Stimulated activated CD8-positive, alpha-beta memory T cell treated with anti-CD3 and anti-CD28 coated beads, Interleukin-12 subunit alpha, Interleukin-12 subunit beta, amount 100 ng/mL, for 1 hour (primary cell): ENCODE measurements at regions not wholly inside any gene's neighbourhood (a gene's known extent, or its start where the extent isn't known, plus 50 kb on each side); places are given as distances from the start of the nearest gene placed in this dataset.
"Not testable (repeated sequence)": the region's sequence is repeated elsewhere in the genome, so short reads cannot be mapped to it uniquely, and the experiment has no call there.

Source experiments
- DNase-seq: peaks from one replicate; pipeline ENCODE4 v3.0.0-alpha.2; 2020; ENCODE audit warnings: low read depth

GRCh38 chr5:96133341-96134079, 171.9 kb upstream of the ELL2 start:
- DNase-seq, result no peak

DNA sequence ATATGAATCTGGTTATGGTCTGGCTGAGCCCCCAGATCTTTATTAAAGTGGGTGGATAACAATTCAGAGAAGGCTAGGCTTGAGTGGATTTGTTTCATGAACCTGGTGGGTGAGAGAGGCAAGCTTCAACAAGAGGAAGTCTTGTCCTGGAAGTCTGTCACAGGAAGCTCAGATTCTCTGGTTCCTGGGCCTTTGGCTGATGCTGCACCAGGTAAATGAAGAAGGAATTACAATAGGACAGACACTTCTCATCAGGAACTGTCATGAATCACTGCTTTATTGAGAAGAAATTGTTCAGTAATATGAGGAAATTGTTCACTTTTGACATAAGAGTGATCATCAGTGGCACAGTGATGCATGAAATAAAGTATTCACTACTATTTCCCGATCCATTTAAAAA, 167.6 kb upstream of the ELL2 start:
- no peak for DNase-seq

DNA sequence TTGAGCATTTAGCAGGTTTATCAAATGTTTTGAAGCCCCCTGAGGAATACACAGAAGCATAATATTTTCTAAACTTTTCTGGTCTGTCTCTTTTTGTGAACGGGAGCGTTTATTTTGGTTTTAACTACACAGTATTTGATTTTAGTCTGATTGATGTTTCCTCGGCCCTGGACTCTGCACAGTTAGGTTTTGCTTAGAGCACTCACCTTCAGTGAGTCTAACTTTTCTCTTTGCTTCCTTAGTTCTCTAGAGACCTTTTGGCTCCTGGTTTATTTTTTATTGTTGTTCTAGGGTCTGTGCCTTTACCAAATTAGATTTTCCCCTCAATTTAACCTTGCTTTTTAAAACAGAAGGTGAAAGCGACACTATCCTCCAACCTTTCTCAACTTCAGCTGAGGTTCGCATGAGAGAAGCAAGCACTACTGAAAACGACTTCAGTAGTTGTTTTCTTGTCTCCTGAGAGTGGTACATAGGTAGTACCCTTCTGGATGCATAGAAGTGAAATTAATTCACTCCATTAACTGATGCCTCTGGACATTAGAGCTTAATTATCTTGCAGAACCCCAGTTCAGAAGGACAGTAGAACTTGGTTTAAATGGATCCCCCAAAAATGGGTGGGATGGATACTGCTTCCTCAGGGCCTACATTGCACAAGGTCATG, 166.7 kb upstream of the ELL2 start:
- no peak for DNase-seq

DNA sequence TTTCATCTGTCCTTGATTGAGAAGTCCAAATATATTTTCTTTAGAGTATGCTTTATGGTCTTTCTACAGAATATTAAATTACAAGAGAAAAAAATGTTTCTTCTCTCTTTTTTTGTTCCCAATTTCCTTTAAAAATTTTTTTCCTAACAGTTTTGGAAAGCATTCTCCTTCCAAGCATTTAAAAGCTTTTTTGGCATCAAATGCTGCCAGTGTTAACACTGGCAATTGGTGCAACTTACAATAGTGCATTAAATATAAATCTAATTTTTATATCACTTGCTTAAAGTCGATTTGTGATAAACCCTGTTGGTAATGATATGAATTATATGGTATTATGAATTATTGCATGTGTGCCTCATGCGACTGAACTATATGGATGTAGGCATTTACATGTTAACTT, 165.9 kb upstream of the ELL2 start:
- DNase-seq, result no peak

- no peak for DNase-seq
These were observed 163.7 kb upstream of the ELL2 start for GRCh38 chr5:96125231-96125891.

DNA sequence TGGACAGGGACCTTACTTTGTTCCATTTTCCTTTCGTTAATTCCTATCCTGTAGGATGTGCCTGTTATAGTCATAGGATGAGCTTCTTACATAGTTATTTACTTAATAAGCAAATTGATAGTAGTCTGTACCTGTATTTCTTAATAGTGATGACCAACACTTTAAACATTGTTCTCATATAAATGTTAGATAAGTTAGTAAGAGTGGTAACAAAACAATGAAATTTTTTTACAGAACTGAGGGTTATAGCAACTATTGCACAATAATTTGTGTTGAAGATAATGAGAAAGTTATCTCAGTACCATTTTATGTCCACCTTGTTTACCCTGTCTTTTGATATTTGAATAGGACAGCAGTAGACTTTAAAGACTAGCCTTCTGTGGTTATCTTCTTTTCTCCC, 162.9 kb upstream of the ELL2 start:
- DNase-seq, result no peak

GRCh38 chr5:96123418-96123817, 161.8 kb upstream of the ELL2 start:
- DNase-seq, result no peak

GRCh38 chr5:96121364-96121763, 159.7 kb upstream of the ELL2 start:
- DNase-seq, result no peak

DNA sequence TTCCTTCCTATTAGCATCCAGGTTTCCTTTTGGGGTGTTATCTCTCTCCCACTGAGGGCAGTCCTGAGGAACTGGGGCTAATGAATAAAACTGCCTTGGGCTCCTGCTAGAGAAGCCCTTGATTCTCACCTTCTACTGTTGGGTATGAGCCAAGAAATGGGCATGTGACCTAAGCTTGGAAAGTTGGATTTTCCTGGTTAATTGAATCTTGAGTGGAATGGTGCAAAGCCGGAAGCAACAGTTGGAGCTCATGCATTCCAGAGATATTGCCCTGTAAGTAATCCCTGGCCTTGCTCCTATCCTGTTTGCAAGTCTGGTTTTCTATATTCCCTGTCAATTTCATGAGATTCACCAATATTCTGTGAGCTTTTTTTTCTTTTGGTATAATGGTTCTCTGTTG, 158.5 kb upstream of the ELL2 start:
- no peak for DNase-seq

DNA sequence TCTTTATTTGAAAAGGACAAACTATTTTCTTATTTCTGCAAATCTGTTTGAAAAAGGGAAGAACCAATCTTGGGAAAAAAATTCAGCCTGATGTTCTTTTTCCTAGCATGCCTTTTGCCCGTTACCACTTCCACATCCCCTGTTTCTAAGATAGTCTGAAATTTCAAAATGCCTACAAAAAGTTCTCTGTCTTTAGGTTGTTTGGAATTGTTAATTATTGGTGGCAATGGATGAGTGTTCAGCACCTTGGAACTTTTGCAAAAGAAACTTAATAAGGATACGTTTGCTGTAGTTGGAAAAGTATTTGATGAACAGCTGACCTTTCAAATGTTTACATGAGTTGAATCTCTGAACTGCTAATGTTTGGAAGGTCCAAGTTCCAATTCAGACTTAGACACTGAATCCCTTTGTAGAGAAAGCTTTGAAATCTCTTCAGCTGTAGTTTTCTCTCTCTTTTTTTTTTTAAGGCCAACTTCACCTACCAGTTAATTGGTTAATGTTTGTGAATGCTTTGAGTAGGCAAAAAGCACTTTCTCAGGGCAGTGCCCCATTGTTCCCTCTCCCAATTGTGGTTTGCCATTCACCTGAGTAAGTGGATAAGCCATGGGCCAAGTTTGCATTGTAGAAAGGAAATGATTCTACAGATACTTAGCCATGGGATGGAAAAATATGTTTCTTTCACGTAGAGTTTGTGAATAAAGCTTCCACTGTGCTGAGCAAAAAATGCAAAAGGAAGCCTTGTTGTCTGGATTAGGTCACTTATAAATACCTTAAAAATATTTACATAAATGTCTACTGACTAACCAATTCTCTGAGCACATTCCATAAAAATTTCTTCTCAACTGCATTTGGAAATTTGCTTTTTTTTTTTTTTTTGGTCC, 156.4 kb upstream of the ELL2 start:
- no peak for DNase-seq

- no peak for DNase-seq
These were observed 153.6 kb upstream of the ELL2 start for GRCh38 chr5:96115147-96115807.

DNA sequence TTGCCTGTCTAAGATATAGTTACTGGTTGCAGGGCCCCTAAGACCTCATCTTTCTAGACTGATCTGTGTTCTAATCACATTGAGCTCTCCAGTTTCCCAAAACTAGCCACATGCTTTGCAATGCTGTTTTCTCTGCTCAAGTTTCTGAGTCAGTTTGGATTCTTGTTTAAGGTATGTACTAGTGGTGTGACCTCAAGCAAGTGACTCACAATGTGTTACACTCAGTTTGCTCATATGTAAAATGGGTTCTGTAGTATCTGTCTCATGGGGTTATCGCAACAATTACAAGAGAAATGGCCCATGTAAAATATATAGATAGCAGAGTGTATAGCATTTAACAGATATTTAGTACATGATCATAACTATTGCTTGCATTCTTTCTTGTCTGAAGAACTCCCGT, 153.1 kb upstream of the ELL2 start:
- DNase-seq, result no peak

- no peak for DNase-seq
These were observed 151.7 kb upstream of the ELL2 start for GRCh38 chr5:96113170-96113939.

DNA sequence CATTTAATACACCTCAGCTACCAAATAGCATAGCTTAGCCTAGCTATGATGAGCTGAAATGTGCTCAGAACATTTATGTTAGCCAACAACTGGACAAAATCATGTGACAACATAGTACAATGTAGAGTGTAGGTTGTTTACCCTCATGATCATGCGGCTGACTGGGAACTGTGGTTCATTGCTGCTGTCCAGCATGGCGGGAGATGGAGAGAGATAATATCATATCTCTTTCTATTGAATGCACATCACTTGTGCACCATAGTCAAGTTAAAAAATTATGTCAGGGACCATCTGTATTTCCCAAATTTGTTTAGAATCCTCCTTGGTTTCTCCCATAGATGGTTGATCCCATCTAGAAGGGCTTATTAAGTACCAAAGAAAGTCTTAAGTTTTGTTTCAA, 151.1 kb upstream of the ELL2 start:
- no peak for DNase-seq

DNA sequence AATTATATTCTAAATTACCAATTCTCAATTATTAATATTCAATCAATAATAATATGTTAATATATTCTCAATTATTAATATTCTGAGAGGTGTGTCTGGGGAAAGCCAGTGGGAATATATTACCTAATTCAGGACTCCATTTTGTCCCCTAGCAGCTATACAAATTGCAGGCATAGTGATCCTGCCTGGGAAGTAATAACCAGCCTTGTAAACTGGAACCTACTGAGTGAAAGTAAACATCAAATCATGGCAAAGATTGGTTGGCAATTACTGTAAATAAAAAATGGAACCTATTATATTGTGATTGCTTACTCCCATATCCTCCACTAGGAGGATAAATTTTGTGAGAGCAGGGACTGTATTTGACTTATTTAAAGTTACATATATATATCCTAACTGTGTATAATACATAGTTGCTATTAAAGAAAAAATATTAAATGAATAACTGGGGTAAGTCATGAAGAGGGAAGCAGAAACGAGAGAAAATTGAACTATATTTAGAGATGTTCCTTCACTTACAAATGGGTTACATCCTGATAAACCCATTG, 150.5 kb upstream of the ELL2 start:
- no peak for DNase-seq

- DNase-seq, result no peak
These were observed 149.6 kb upstream of the ELL2 start for GRCh38 chr5:96111080-96111756.

DNA sequence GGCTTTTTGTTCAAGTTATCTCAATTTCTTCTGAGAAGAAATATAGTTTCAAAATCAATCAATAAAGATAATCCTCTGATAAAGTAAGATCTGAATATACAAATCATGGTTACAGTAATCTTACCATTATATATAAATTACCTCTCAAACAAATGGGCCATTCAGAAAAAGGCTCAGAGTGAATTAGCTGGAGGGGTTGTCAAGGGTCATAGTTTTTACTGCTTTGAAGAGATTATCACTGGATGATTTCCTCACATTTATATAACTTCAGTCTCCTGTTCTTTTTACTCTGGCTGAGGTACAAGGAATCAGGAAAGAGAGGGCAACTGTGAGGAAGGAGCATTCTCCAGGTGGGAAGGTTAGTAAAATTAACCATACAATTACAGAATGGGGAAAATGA, 148.6 kb upstream of the ELL2 start:
- no peak for DNase-seq

- DNase-seq, result not testable (repeated sequence)
These were observed 147.0 kb upstream of the ELL2 start for GRCh38 chr5:96108629-96109028.

GRCh38 chr5:96103829-96104228, 142.2 kb upstream of the ELL2 start:
- not testable (repeated sequence) for DNase-seq
